Left lung (tissue), 4 donors: ENCODE measurements at regions not wholly inside any gene's neighbourhood (a gene's known extent, or its start where the extent isn't known, plus 50 kb on each side); places are given as distances from the start of the nearest gene placed in this dataset.

Experiments
- ATAC-seq: fragments of 200-7000 bp; cut with Tn5 transposase; one replicate; pipeline ENCODE4 v1.9.1; 2020; ENCODE audit warnings: moderate library complexity
- DNase-seq, 4 donors: peaks; one replicate each; pipeline ENCODE4 v3.0.0-alpha.2; 2013 to 2020
- H3K27ac ChIP-seq, 2 donors: fragments of 200-600 bp; sonication (generic) in 1 of 2; one replicate each; pipeline versions ENCODE4 v1.5.0 to v1.8.0; 2020 to 2021
- H3K27me3 ChIP-seq, 2 donors: fragments of 200-600 bp; sonication (generic) in 1 of 2; one replicate each; pipeline versions ENCODE4 v1.5.0 to v1.8.0; 2020 to 2021
- H3K36me3 ChIP-seq, 2 donors: fragments of 200-600 bp; sonication (generic) in 1 of 2; one replicate each; pipeline versions ENCODE4 v1.5.0 to v1.8.0; 2020 to 2021
- H3K4me1 ChIP-seq, 2 donors: fragments of 200-600 bp; one replicate each; pipeline ENCODE4 v1.8.0; 2021
- H3K4me3 ChIP-seq, 2 donors: fragments of 200-600 bp; sonication (generic) in 1 of 2; one replicate each; pipeline versions ENCODE4 v1.5.0 to v1.8.0; 2020 to 2021; ENCODE audit warnings: mild to moderate bottlenecking in 1 of 2
- H3K9me3 ChIP-seq, 2 donors: fragments of 200-600 bp; sonication (generic) in 1 of 2; one replicate each; pipeline versions ENCODE4 v1.5.0 to v1.8.0; 2020 to 2021
- CTCF ChIP-seq, 2 donors: fragments of 200-600 bp; sonication (generic) in 1 of 2; IDR thresholded peaks; one replicate each; pipeline versions ENCODE4 v1.5.0 to v1.8.0; 2021; ENCODE audit warnings: antibody characterized with exemption in 2 of 2
- intact Hi-C, 2 donors: fragments of 100-400 bp; cut with DNase I; formaldehyde crosslinking; loops; one replicate each; pipeline versions ENCODE4 v1.11.2 to v1.14.2; 2022
- donor health status: DM: no; HTN: yes; CAD: no.
- donor health status: DM: no; HTN: no; CAD: no.

DNA sequence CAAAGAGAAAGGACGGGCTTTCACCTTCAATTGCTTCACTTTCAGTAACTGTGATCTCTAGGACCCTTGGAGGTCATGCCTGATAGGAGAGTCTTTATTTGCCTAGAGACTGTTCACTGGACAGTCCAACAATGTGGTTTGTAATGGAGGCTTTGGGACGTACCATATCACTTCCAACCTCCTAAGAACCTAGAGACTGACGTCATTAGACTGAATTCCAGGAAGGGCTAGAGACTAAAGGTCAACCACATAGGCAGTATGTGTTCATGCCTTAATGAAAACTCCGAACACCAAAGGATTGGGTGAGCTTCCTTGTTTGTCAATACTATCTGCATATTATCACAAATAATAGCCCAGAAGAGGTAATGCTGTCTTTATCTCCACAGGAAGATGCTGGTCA is 53.7 kb upstream of the CNTN5 start:
- DNase-seq (no peak), ATAC-seq (no peak)
- Histone ChIP-seq H3K4me1 (no peaks in the 10 kb centered on the region), H3K27me3 (no peaks in the 10 kb centered on the region), H3K9me3 (peaks cover 0 to 3% of the 10 kb centered on the region in 2 donors), H3K36me3 (no peaks in the 10 kb centered on the region), H3K4me3 (no peak overlapping the region), H3K27ac (no peak overlapping the region)
- TF ChIP-seq CTCF (IDR thresholded peaks at IDR 0.05): no peak
- intact Hi-C loops: no loop called here
